ENCODE measurements at regions not wholly inside any gene's neighbourhood (a gene's known extent, or its start where the extent isn't known, plus 50 kb on each side); places are given as distances from the start of the nearest gene placed in this dataset.

DNA sequence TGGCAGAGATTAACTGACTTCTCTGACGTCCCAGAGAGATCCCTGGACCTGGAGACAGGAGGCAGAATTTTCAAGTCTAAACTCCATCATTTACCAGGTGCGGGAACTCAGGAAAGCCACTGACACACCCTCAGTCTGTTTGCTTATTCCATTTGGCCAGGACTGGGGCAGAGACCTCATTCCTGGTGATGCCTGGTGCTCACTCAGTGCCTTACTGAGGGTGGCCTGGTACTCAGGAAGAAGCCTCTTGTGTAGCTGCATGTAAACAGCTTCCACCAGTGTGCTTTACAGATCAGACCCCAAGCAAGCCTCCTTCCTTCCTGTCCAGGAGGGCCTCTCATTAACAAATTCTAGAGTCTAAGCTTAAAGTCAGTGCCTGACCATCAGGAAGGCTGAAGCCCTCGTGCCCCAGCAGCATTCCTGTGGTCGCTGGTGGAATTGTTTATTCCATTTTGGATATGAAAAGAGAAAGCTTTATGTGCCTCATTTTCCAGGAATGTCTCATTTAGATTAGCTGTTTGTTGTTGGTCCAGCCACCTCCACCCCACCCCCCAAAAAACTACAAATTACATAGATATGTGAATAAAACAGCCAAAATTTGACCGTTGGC, 236.1 kb upstream of the CDH5 start:
- Histone ChIP-seq H2BK20ac (ENCODE audit: low read length) (no peak overlapping the region), H3K4me3 (ENCODE audit: extremely low read depth in 1 of 4, insufficient read depth in 2 of 4, low read depth in 3 of 4, low read length in 4 of 4) (no peak overlapping the region), H3K18ac (ENCODE audit: extremely low read depth, low read length) (no peak overlapping the region), H3K14ac (ENCODE audit: insufficient read length) (no peak overlapping the region), H3K9me3 (ENCODE audit: insufficient read depth in 2 of 2, low read depth in 1 of 2, low read length in 1 of 2) (no peaks in the 10 kb centered on the region), H4K91ac (replicated peaks; ENCODE audit: insufficient read length, low read length) (no peak overlapping the region), H2BK15ac (ENCODE audit: low read length) (no peak overlapping the region), H3K36me3 (ENCODE audit: control insufficient read depth in 2 of 4, insufficient read depth in 4 of 4, low read length in 3 of 4) (no peaks in the 10 kb centered on the region), H3K79me1 (ENCODE audit: low read depth, low read length) (no peaks in the 10 kb centered on the region), H4K5ac (ENCODE audit: insufficient read length, low read depth, low read length) (no peak overlapping the region), H3K23me2 (ENCODE audit: low read depth, low read length) (0 out of 2 replicates have a peak, but pooled peaks cover 2% of the 10 kb centered on the region), H3K4me2 (ENCODE audit: insufficient read depth in 1 of 2, low read depth in 2 of 2, low read length in 2 of 2) (no peak overlapping the region), H3K27ac (ENCODE audit: low read depth, low read length) (no peak overlapping the region), H4K20me1 (replicated peaks in 1 of 2; ENCODE audit: control insufficient read depth in 1 of 2, insufficient read depth in 2 of 2, low read length in 2 of 2) (no peaks in the 10 kb centered on the region), H2BK120ac (replicated peaks; ENCODE audit: low read depth, low read length) (no peak overlapping the region), H2AFZ (ENCODE audit: low read length) (0 out of 2 replicates have a peak overlapping the region, but pooled peaks have one; percentile 58), H3K4ac (replicated peaks; ENCODE audit: insufficient read length, low read depth, low read length) (no peak overlapping the region), H2AK5ac (ENCODE audit: low read depth, low read length) (no peak overlapping the region), H3K9ac (replicated peaks in 1 of 4; ENCODE audit: extremely low read depth in 1 of 4, low read depth in 3 of 4, low read length in 3 of 4) (no peak overlapping the region), H3K23ac (ENCODE audit: insufficient read length) (no peak overlapping the region), H2BK5ac (ENCODE audit: low read depth, low read length) (no peak overlapping the region), H3K4me1 (replicated peaks in 1 of 4; ENCODE audit: control insufficient read depth in 3 of 4, insufficient read depth in 4 of 4, low read length in 3 of 4) (peaks cover 0 to 5% (median 4%) of the 10 kb centered on the region in 4 experiments; a peak in 4 of 7 replicates), H3K56ac (replicated peaks; ENCODE audit: insufficient read length, low read depth, low read length) (no peak overlapping the region), H2BK12ac (ENCODE audit: low read depth, low read length) (no peak overlapping the region), H4K8ac (ENCODE audit: extremely low read depth, insufficient read depth, low read length) (no peak overlapping the region), H3K79me2 (ENCODE audit: control insufficient read depth in 1 of 2, insufficient read depth in 2 of 2, low read length in 2 of 2) (no peaks in the 10 kb centered on the region), H3K27me3 (replicated peaks in 1 of 4; ENCODE audit: control insufficient read depth in 3 of 4, extremely low read depth in 1 of 4, insufficient read depth in 3 of 4, low read length in 3 of 4) (peaks cover 0 to 2% (median 0%) of the 10 kb centered on the region in 4 experiments; a peak in 1 of 7 replicates)
- DNase-seq (ENCODE audit: low read depth in 1 of 2, low spot score in 2 of 2) (no peak), FAIRE-seq (peak; percentile 48)
- CTCF ChIA-PET (ENCODE audit: partially characterized antibody): interaction anchor here (0.9 to 2.4 kb wide), 6 partner anchors 15 to 187 kb away, joined by 3 to 13 read pairs (median 4); no protein-coding TSS in a partner anchor
- TF ChIP-seq CBX5 (IDR thresholded peaks at IDR 0.05; ENCODE audit: low read depth, low read length): no peak
- POLR2A ChIA-PET (ENCODE audit: partially characterized antibody): interaction anchor here (0.7 kb wide), 1 partner anchor 10 kb away, joined by 3 read pairs; no protein-coding TSS in a partner anchor
- WGBS, 2 experiments (ENCODE audit: extremely low coverage in 1 of 2, insufficient coverage in 1 of 2, insufficient read length in 1 of 2, insufficient replicate concordance in 2 of 2, low coverage in 1 of 2, low lambda C conversion rate in 2 of 2, missing lambda C conversion rate in 1 of 2): 74% methylated on average over 5 of the region's 5 CpGs; no CpG with 5 or more reads in 1 of the 2 experiments

Data from H1 (cell line).